Osteoblast (primary cell): ENCODE measurements at regions not wholly inside any gene's neighbourhood (a gene's known extent, or its start where the extent isn't known, plus 50 kb on each side); places are given as distances from the start of the nearest gene placed in this dataset.

Source experiments
- DNase-seq: peaks from one replicate; pipeline ENCODE4 v3.0.0; 2011; ENCODE audit warnings: low spot score, mixed read lengths; ENCODE audit not compliant: insufficient read length; ENCODE audit errors: missing footprints
- H2AFZ ChIP-seq: 2 replicates; pipeline ENCODE4 v1.6.0; 2011; ENCODE audit warnings: mild to moderate bottlenecking, low read length
- H3K27ac ChIP-seq: 2 replicates; pipeline ENCODE4 v1.5.1; 2011; ENCODE audit warnings: mild to moderate bottlenecking, low read depth, low read length, moderate library complexity
- H3K27me3 ChIP-seq: 2 replicates; pipeline ENCODE4 v1.6.0; 2012; ENCODE audit warnings: mild to moderate bottlenecking, control low read depth, inconsistent platforms, low read length, moderate library complexity; ENCODE audit not compliant: insufficient read depth
- H3K36me3 ChIP-seq: 2 replicates; pipeline ENCODE4 v1.5.1; 2011; ENCODE audit warnings: mild to moderate bottlenecking, low read length, control low read depth, moderate library complexity; ENCODE audit not compliant: insufficient read depth
- H3K4me1 ChIP-seq: 2 replicates; pipeline ENCODE4 v1.5.1; 2011; ENCODE audit warnings: mild to moderate bottlenecking, low read length, control low read depth, moderate library complexity; ENCODE audit not compliant: insufficient read depth
- H3K4me2 ChIP-seq: 2 replicates; pipeline ENCODE4 v1.6.0; 2011; ENCODE audit warnings: mild to moderate bottlenecking, low read length; ENCODE audit not compliant: insufficient read depth
- H3K4me3 ChIP-seq: fragments of 200-600 bp; sonication (generic); 3 replicates; pipeline ENCODE4 v1.5.1; 2012; ENCODE audit warnings: mild to moderate bottlenecking, low read length, inconsistent platforms; ENCODE audit not compliant: insufficient read depth
- H3K79me2 ChIP-seq: 2 replicates; pipeline ENCODE4 v1.6.0; 2012; ENCODE audit warnings: mild to moderate bottlenecking, low read length, control low read depth, inconsistent platforms; ENCODE audit not compliant: insufficient read depth
- H3K9me3 ChIP-seq: 2 replicates; pipeline ENCODE4 v1.5.1; 2011; ENCODE audit warnings: low read depth, low read length, control low read depth
- H4K20me1 ChIP-seq: 2 replicates; pipeline ENCODE4 v1.6.0; 2012; ENCODE audit warnings: mild to moderate bottlenecking, low read length, control low read depth; ENCODE audit not compliant: insufficient read depth
- CTCF ChIP-seq: IDR thresholded peaks from 2 replicates; pipeline ENCODE4 v1.5.1; 2011; ENCODE audit warnings: mild to moderate bottlenecking, low read depth, low read length, moderate library complexity; ENCODE audit errors: extremely low read depth

- Histone ChIP-seq H3K4me3 (no peak overlapping the region), H3K79me2 (no peaks in the 10 kb centered on the region), H4K20me1 (no peaks in the 10 kb centered on the region), H3K4me1 (no peaks in the 10 kb centered on the region), H3K4me2 (no peak overlapping the region), H3K9me3 (no peaks in the 10 kb centered on the region), H3K27ac (no peak overlapping the region), H3K36me3 (no peaks in the 10 kb centered on the region), H3K27me3 (no peaks in the 10 kb centered on the region), H2AFZ (no peak overlapping the region)
- DNase-seq = no peak
- TF ChIP-seq CTCF = no peak
Measured at GRCh38 chr2:156704617-156705016, 268.4 kb downstream of the GPD2 start.

- Histone ChIP-seq H2AFZ (no peak overlapping the region), H3K4me3 (no peak overlapping the region), H3K4me2 (no peak overlapping the region), H3K4me1 (no peaks in the 10 kb centered on the region), H3K27ac (no peak overlapping the region), H4K20me1 (no peaks in the 10 kb centered on the region), H3K79me2 (no peaks in the 10 kb centered on the region), H3K27me3 (no peaks in the 10 kb centered on the region), H3K9me3 (no peaks in the 10 kb centered on the region), H3K36me3 (no peaks in the 10 kb centered on the region)
- TF ChIP-seq CTCF = no peak
- no peak for DNase-seq
Measured at GRCh38 chr2:156706576-156706975, 270.4 kb downstream of the GPD2 start.

GRCh38 chr2:156708051-156708450 is 271.9 kb downstream of the GPD2 start:
- Histone ChIP-seq H3K27ac (no peak overlapping the region), H3K4me1 (no peaks in the 10 kb centered on the region), H3K27me3 (no peaks in the 10 kb centered on the region), H3K4me3 (no peak overlapping the region), H3K36me3 (no peaks in the 10 kb centered on the region), H4K20me1 (no peaks in the 10 kb centered on the region), H3K4me2 (no peak overlapping the region), H3K9me3 (no peaks in the 10 kb centered on the region), H2AFZ (no peak overlapping the region), H3K79me2 (no peaks in the 10 kb centered on the region)
- DNase-seq = no peak
- no peak for TF ChIP-seq CTCF

- Histone ChIP-seq H4K20me1 (no peaks in the 10 kb centered on the region), H3K27me3 (no peaks in the 10 kb centered on the region), H3K36me3 (no peaks in the 10 kb centered on the region), H2AFZ (no peak overlapping the region), H3K4me2 (no peak overlapping the region), H3K9me3 (no peaks in the 10 kb centered on the region), H3K79me2 (no peaks in the 10 kb centered on the region), H3K4me1 (no peaks in the 10 kb centered on the region), H3K4me3 (no peak overlapping the region), H3K27ac (no peak overlapping the region)
- no peak for TF ChIP-seq CTCF
- no peak for DNase-seq
Measured at GRCh38 chr2:156709091-156709490, 272.9 kb downstream of the GPD2 start.
